GM19395 (cell line): ENCODE measurements at regions not wholly inside any gene's neighbourhood (a gene's known extent, or its start where the extent isn't known, plus 50 kb on each side); places are given as distances from the start of the nearest gene placed in this dataset.
"Not testable (repeated sequence)": the region's sequence is repeated elsewhere in the genome, so short reads cannot be mapped to it uniquely, and the experiment has no call there.

Source experiments
- ATAC-seq: cut with Tn5 transposase; IDR thresholded peaks from one replicate; pipeline ENCODE4 v1.9.1; 2021; ENCODE audit warnings: mild to moderate bottlenecking, moderate library complexity; ENCODE audit not compliant: unreplicated experiment

DNA sequence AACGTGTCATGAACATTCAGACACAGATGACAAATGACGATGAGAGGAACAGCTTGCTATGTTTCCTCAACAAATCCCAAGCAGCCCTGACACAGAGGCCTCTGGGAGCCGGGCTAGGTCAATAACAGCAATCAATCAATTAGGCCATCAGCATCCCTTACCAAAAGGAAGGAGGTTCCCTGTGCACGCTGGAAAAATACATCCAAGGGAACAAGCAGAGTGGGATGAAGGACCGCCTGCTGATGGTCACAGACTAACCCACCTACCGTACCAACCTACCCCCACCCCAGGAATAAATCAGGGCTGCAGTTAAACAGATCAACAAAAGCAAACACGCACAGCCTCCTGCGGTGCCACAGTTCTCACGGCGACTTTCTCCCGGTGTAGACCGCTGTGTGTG is 265.1 kb upstream of the SFSWAP start:
- ATAC-seq, result no peak

DNA sequence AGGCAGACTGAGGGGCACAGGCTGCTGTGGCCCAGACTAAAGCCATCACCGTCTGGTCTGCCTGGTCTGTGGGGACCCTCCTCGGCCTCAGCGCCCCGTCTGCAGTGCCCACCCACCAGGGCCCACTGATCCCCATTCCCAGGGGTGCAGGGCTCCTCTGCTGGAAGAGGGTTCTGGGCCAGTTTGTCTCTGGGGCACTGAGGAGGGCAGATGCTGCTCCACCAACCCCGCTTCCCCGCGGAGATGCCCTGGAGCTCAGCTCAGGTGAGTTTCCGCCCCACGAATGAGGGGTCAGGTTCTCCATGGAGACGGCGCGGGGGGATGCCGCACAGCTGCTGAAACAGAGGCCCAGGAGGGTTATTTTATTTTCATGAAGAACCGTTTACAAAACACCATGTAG is 263.3 kb upstream of the SFSWAP start:
- not testable (repeated sequence) for ATAC-seq

GRCh38 chr12:131448254-131448795 is 262.6 kb upstream of the SFSWAP start:
- ATAC-seq, result no peak

GRCh38 chr12:131449027-131449426 is 261.9 kb upstream of the SFSWAP start:
- no peak for ATAC-seq

GRCh38 chr12:131452444-131452860 is 258.4 kb upstream of the SFSWAP start:
- ATAC-seq, result no peak

DNA sequence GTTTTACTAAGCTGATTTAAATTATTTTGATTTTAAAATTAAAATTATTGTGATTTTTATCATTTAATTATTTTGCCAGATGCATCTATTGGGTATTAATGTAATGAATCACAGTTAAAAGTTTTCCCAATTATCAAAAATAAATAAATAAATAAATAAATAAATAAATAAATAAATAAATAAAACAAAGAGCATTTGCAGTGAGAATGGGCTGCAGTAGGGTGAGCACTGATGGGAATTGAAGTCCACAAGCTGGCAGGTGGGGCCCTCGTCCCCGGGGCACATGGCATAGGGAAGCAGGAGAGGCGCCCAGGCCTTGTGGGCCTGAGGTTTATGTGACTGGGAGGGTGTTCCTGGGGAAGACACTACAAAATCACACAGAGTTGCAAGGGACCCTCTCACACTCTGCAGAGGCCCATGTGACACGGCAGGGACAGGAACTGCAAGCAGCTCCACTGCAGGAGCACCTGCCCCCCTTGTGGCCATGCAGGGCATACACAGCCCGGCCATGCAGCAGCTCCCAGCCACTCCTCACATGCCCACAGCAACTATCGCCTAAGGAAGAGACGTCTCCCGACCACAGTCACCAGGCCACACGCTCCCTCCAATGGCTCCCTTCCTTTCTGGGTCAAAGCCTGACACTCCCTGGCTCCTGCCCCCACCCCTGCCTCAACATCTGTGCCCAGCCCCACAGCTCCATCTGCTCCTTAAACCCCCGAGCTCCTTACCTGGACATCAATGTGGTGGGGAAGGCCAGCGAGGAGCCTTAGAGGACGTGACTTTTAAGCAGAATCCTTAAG is 256.3 kb upstream of the SFSWAP start:
- no peak for ATAC-seq

GRCh38 chr12:131455218-131455506 is 255.7 kb upstream of the SFSWAP start:
- no peak for ATAC-seq

- no peak for ATAC-seq
Observed at GRCh38 chr12:131455581-131456110, 255.2 kb upstream of the SFSWAP start.

DNA sequence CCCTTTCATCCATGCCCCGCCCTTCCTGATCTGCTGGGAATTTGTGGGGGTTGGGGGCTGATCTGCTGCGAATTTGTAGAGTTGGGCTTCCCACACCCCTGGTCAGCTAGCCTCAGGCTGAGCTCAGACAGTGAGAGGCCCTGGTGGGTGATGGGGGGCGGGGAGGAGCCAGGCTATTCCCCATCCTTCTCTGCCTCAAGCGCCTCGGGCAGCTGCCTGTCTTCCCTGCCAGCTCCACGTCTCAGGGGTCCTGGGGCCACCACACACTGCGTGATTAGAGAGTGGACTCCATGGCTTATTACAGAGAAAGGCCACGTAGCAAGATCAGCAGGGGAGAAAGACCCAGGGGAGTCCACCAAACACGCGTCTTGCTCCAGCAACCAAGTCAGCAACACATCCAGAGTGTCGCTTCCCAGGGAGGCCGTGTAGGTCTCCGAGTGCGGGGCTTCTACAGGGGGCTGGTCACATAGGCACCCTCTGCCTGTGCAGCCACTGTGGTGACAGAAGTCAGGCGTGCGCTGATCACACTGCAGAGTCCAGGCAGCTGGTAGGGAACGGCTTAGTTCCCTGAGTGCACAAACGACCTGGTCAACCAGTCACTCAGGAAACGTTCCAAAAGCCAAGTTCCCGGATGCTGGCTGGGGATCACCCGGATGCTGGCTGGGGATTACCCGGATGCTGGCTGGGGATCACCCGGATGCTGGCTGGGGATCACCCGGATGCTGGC is 254.4 kb upstream of the SFSWAP start:
- no peak for ATAC-seq

DNA sequence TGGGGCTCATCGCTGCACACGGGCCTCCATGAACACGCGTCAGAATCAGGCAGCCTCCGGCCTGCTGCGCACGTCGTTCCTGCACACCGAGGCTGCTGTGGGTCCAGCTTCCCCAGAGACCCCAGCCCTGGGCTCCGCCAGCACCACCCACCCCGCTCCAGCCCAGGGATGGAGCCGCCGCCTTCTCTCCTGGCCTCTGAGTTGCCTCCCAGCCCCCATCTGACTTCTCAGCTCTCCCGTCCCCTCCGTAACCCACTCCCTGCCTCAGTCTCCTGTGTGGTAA is 253.9 kb upstream of the SFSWAP start:
- ATAC-seq, result no peak

GRCh38 chr12:131457331-131458047 is 253.4 kb upstream of the SFSWAP start:
- ATAC-seq, result no peak

DNA sequence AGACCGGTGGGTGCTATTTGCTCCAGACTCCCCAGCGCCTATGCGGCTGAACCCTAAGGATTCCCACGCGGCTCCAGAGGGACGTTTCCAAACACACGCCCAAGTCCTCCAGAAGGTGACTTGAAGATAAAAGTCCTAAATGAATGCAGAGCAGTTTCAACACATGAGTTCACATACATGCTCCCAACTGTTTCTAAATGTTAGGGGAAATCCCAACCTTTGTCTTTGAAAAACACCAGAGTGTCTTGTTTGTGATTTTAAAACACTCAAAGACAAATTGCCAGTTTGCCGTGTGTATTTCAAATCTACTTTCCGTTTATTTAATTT is 252.9 kb upstream of the SFSWAP start:
- no peak for ATAC-seq

DNA sequence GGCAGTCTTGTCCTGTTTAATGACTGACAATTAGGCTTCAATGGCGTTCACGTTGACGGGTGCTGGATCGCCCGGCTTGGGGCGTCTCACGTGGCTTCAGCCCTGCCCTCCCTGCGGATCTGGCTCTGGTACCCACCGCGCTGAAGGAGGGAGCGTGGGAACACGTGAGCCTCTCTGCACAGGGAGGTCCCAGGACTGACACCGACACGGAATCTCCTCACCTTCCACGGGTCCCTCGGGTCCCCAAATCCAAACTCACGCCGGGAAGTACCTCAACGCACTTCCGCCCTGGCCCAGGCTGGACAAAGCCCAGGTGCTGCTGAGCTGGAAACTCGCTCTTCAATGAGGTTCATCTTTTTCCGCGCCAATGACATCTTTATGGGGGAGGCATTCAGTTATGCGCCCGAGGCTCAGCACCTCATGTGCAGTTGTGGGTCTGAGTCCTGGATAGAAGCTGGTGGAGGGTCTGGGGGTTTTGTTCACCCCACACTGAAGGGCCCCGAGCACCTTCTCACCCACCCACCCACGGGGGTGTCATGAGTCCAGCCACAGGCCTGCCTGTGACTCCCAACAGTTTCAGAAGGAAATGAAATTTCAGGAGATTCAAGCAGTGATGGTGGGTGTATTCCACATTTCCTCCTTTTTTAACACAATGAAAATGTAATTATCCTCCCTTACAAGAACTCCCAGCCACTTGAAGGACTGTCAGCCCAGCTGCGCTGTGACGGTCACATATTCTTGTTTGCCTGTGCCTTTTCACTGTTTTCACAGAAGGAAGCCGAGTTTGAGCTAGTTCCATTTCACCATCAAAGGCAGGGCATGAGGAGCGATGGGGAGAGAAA is 251.7 kb upstream of the SFSWAP start:
- no peak for ATAC-seq

- ATAC-seq, result no peak
Observed at GRCh38 chr12:131459773-131460365, 251.0 kb upstream of the SFSWAP start.

- ATAC-seq, result no peak
Observed at GRCh38 chr12:131460520-131460919, 250.4 kb upstream of the SFSWAP start.

GRCh38 chr12:131461096-131461495 is 249.8 kb upstream of the SFSWAP start:
- ATAC-seq, result no peak

DNA sequence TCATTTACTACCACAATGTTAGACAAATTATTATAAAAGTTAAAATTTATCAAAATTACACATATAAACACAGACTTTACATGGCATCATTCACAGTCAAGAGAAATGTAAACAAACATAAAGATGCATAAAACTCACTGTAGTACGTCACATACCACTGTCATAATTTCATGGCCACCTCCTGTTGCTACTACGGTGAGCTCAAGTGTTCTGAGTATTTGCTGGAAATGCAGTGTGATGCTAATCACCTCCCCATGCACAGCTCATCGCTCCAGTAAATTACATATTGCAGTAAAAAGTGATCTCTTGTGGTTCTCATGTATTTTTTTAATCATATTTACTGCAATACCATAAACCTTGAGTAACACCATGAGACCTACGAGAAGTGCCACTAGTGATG is 247.7 kb upstream of the SFSWAP start:
- no peak for ATAC-seq

- ATAC-seq, result no peak
Observed at GRCh38 chr12:131464081-131464480, 246.8 kb upstream of the SFSWAP start.

GRCh38 chr12:131466306-131466705 is 244.6 kb upstream of the SFSWAP start:
- ATAC-seq, result no peak

GRCh38 chr12:131466932-131467331 is 244.0 kb upstream of the SFSWAP start:
- ATAC-seq, result no peak
